HCT116 (cell line): ENCODE measurements at regions not wholly inside any gene's neighbourhood (a gene's known extent, or its start where the extent isn't known, plus 50 kb on each side); places are given as distances from the start of the nearest gene placed in this dataset.

Experiments
- ATAC-seq: fragments of 200-7000 bp; cut with Tn5 transposase; 2 replicates; pipeline ENCODE4 v1.9.1; 2020; ENCODE audit warnings: mild to moderate bottlenecking, moderate library complexity
- BruUV-seq: library from RNA; stranded (reverse); fragments of 400-500 nt; replicated peaks from 2 replicates; lab custom pipeline; 2021; lab: Mats Ljungman, UMichigan
- CTCF ChIA-PET: fragments of 300-600 bp; sonication (Branson Sonifier 250); formaldehyde crosslinking; loops from one replicate; lab custom pipeline; 2021; ENCODE audit warnings: antibody characterized with exemption; lab: Charles Lee
- POLR2A ChIA-PET: fragments of 300-600, 350-600 bp; sonication (Branson Sonifier 250); formaldehyde crosslinking; loops from one replicate; lab custom pipeline; 2021; ENCODE audit warnings: antibody characterized with exemption; lab: Charles Lee
- RAD21 ChIA-PET, 2 experiments: fragments of 300-600 bp; sonication (Branson Sonifier 250); formaldehyde crosslinking; loops; one replicate each; lab custom pipeline; 2023; ENCODE audit warnings: low total read pairs in 2 of 2; ENCODE audit not compliant: uncharacterized antibody in 2 of 2, unreplicated experiment in 2 of 2, low non-redundant PET in 1 of 2; lab: Charles Lee
- DNase-seq: peaks from one replicate; pipeline ENCODE4 v3.0.0-alpha.2; 2010; ENCODE audit warnings: low read depth, low spot score
- H2AFZ ChIP-seq: fragments of 200-600 bp; shearing (Covaris generic), sonication (generic); 2 replicates; pipeline ENCODE4 v1.6.1; 2017; ENCODE audit warnings: low read depth, mixed run types, mixed read lengths, antibody characterized with exemption, low read length; ENCODE audit not compliant: poor library complexity, severe bottlenecking
- H3K27ac ChIP-seq: 2 replicates; pipeline ENCODE4 v1.5.1; 2012; ENCODE audit warnings: low read depth, low read length
- H3K27me3 ChIP-seq: fragments of 200-600 bp; sonication (generic); 2 replicates; pipeline ENCODE4 v1.6.1; 2016; ENCODE audit warnings: mixed run types, low read length, mixed read lengths; ENCODE audit not compliant: insufficient read depth
- H3K36me3 ChIP-seq, 2 experiments: fragments of 200-500 bp in 1 of 2; fragments of 200-600 bp in 1 of 2; sonication (Bioruptor generic) in 1 of 2; sonication (generic) in 1 of 2; 2 replicates each; pipeline versions ENCODE4 v1.5.1 to v1.6.1; 2014 to 2016; ENCODE audit warnings: low read length in 2 of 2, inconsistent platforms in 1 of 2, mixed read lengths in 1 of 2, mixed run types in 1 of 2; ENCODE audit not compliant: insufficient read depth in 2 of 2, control insufficient read depth in 1 of 2
- H3K4me1 ChIP-seq, 2 experiments: fragments of 200-600 bp in 1 of 2; sonication (generic) in 1 of 2; 2 replicates each; pipeline versions ENCODE4 v1.5.1 to v1.6.1; 2012 to 2017; ENCODE audit warnings: low read length in 2 of 2, inconsistent platforms in 1 of 2, mild to moderate bottlenecking in 1 of 2, mixed read lengths in 1 of 2, mixed run types in 1 of 2, moderate library complexity in 1 of 2; ENCODE audit not compliant: insufficient read depth in 2 of 2, control insufficient read depth in 1 of 2
- H3K4me2 ChIP-seq: fragments of 200-600 bp; sonication (generic); 2 replicates; pipeline ENCODE4 v1.6.1; 2017; ENCODE audit warnings: mixed run types, low read length, mixed read lengths
- H3K4me3 ChIP-seq, 2 experiments: fragments of 200-600 bp in 1 of 2; sonication (generic) in 1 of 2; replicated peaks in 1 of 2; 2 replicates each; pipeline ENCODE4 v1.5.1; 2011 to 2016; ENCODE audit warnings: low read length in 2 of 2, control low read depth in 1 of 2, low read depth in 1 of 2, mild to moderate bottlenecking in 1 of 2, mixed read lengths in 1 of 2, mixed run types in 1 of 2
- H3K79me2 ChIP-seq: fragments of 200-600 bp; sonication (generic); 2 replicates; pipeline ENCODE4 v1.6.1; 2017; ENCODE audit warnings: mild to moderate bottlenecking, mixed run types, low read length, moderate library complexity, mixed read lengths; ENCODE audit not compliant: insufficient read depth
- H3K9ac ChIP-seq: fragments of 200-600 bp; sonication (generic); 2 replicates; pipeline ENCODE4 v1.6.1; 2016; ENCODE audit warnings: low read length, mixed read lengths
- H3K9me2 ChIP-seq: fragments of 200-600 bp; sonication (generic), shearing (Covaris generic); 2 replicates; pipeline ENCODE4 v1.6.1; 2017; ENCODE audit warnings: mixed run types, mild to moderate bottlenecking, moderate library complexity; ENCODE audit not compliant: insufficient read depth
- H3K9me3 ChIP-seq, 2 experiments: fragments of 200-500 bp in 1 of 2; fragments of 200-600 bp in 1 of 2; sonication (Bioruptor generic) in 1 of 2; sonication (generic) in 1 of 2; 2 replicates each; pipeline ENCODE4 v1.6.1; 2014 to 2017; ENCODE audit warnings: low read length in 2 of 2, mixed read lengths in 2 of 2, inconsistent platforms in 1 of 2, low read depth in 1 of 2, mild to moderate bottlenecking in 1 of 2, mixed run types in 1 of 2, moderate library complexity in 1 of 2; ENCODE audit not compliant: control insufficient read depth in 1 of 2, insufficient read depth in 1 of 2
- H4K20me1 ChIP-seq: fragments of 200-600 bp; sonication (generic), shearing (Covaris generic); 2 replicates; pipeline ENCODE4 v1.6.1; 2017; ENCODE audit warnings: mixed run types, mild to moderate bottlenecking, moderate library complexity; ENCODE audit not compliant: insufficient read depth
- CBX3 ChIP-seq: IDR thresholded peaks from 2 replicates; pipeline ENCODE4 v1.6.1; 2012; ENCODE audit warnings: low read depth
- CEBPB ChIP-seq: IDR thresholded peaks from 2 replicates; pipeline ENCODE4 v1.6.1; 2012; ENCODE audit warnings: low read depth
- EGR1 ChIP-seq: IDR thresholded peaks from 2 replicates; pipeline ENCODE4 v1.6.1; 2012; ENCODE audit warnings: low read depth
- ELF1 ChIP-seq: IDR thresholded peaks from 2 replicates; pipeline ENCODE4 v1.6.1; 2012; ENCODE audit warnings: low read depth, borderline replicate concordance
- EZH2 ChIP-seq: fragments of 200-600 bp; sonication (generic); IDR thresholded peaks from 2 replicates; pipeline ENCODE4 v1.6.1; 2017; ENCODE audit warnings: antibody characterized with exemption, mixed run types
- EZH2phosphoT487 ChIP-seq: fragments of 200-600 bp; IDR thresholded peaks from 2 replicates; pipeline ENCODE4 v1.6.1; 2018; ENCODE audit warnings: antibody characterized with exemption, borderline replicate concordance
- FOSL1 ChIP-seq: IDR thresholded peaks from 2 replicates; pipeline ENCODE4 v1.6.1; 2012; ENCODE audit warnings: low read depth
- JUND ChIP-seq: IDR thresholded peaks from 2 replicates; pipeline ENCODE4 v1.6.1; 2012
- POLR2AphosphoS5 ChIP-seq: IDR thresholded peaks from 2 replicates; pipeline ENCODE4 v1.6.1; 2011; ENCODE audit warnings: mild to moderate bottlenecking, low read depth, low read length, moderate library complexity
- RAD21 ChIP-seq: IDR thresholded peaks from 2 replicates; pipeline ENCODE4 v1.6.1; 2012; ENCODE audit warnings: low read depth, mild to moderate bottlenecking
- SIN3A ChIP-seq: IDR thresholded peaks from 2 replicates; pipeline ENCODE4 v1.6.1; 2012; ENCODE audit warnings: low read depth
- SRF ChIP-seq: IDR thresholded peaks from 2 replicates; pipeline ENCODE4 v1.6.1; 2012; ENCODE audit warnings: low read depth
- TCF7L2 ChIP-seq: IDR thresholded peaks from 2 replicates; pipeline ENCODE4 v1.7.0; 2011; ENCODE audit warnings: borderline replicate concordance, inconsistent platforms; ENCODE audit not compliant: insufficient read depth, insufficient read length; ENCODE audit errors: extremely low read depth
- YY1 ChIP-seq: IDR thresholded peaks from 2 replicates; pipeline ENCODE4 v1.6.1; 2011; ENCODE audit warnings: low read length, low read depth, moderate library complexity, mild to moderate bottlenecking; ENCODE audit not compliant: insufficient replicate concordance; ENCODE audit errors: extremely low read depth
- ZFX ChIP-seq: fragments of 450-650 bp; IDR thresholded peaks from 2 replicates; pipeline ENCODE4 v1.6.1; 2017
- ZNF274 ChIP-seq: fragments of 200-500 bp; sonication (Bioruptor generic); IDR thresholded peaks from 2 replicates; pipeline ENCODE4 v1.6.1; 2014; ENCODE audit warnings: mild to moderate bottlenecking, low read depth, low read length, inconsistent platforms
- intact Hi-C: fragments of 100-400 bp; cut with micrococcal nuclease; formaldehyde crosslinking; loops from 2 replicates; pipeline ENCODE4 v1.10.0; 2022
- TF ChIP-seq, protein P1 (sequence below), 3 experiments: fragments of 200-600 bp in 1 of 3; sonication (generic) in 1 of 3; IDR thresholded peaks in 2 of 3; conservative IDR thresholded peaks in 1 of 3; 2 replicates each; pipeline ENCODE4 v1.5.1; 2012 to 2017; ENCODE audit warnings: low read depth in 2 of 3, low read length in 2 of 3, antibody characterized with exemption in 1 of 3, borderline replicate concordance in 1 of 3, control low read depth in 1 of 3, mild to moderate bottlenecking in 1 of 3, mixed read lengths in 1 of 3, mixed run types in 1 of 3, moderate library complexity in 1 of 3; ENCODE audit not compliant: insufficient read depth in 1 of 3
- TF ChIP-seq, protein P2 (sequence below): IDR thresholded peaks from 2 replicates; pipeline ENCODE4 v1.6.1; 2012
- TF ChIP-seq, protein P3 (sequence below): IDR thresholded peaks from 2 replicates; pipeline ENCODE4 v1.6.1; 2011; ENCODE audit warnings: mild to moderate bottlenecking, low read length, moderate library complexity; ENCODE audit not compliant: insufficient replicate concordance; ENCODE audit errors: extremely low read depth
- TF ChIP-seq, protein P4 (sequence below): IDR thresholded peaks from 2 replicates; pipeline ENCODE4 v1.6.1; 2012; ENCODE audit warnings: low read depth

DNA sequence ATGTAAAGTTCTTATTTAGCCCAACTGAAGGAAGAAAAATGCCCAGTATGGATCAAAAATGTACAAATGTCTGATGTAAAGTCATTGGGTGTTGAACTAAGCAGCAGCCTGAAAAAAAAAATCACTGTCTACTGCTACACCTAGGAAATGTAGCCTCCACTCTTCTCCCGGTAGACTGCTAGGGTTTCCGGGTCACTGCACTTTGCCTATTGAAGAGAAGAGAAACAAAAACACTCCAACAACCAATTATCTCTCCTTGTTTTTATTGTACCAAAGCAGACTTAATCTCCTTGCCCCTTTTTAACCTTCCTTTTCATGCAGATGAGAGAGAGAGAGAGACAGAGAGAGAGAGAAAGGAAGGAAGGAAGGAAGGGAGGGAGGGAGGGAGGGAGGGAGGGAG is 140.2 kb upstream of the SETMAR start:
- POLR2A ChIA-PET = no interaction called here
- Histone ChIP-seq H3K9me3 (no peaks in the 10 kb centered on the region), H4K20me1 (no peaks in the 10 kb centered on the region), H3K27ac (no peak overlapping the region), H3K9me2 (no peaks in the 10 kb centered on the region), H3K4me3 (no peak overlapping the region), H3K36me3 (no peaks in the 10 kb centered on the region), H3K4me1 (no peaks in the 10 kb centered on the region), H2AFZ (no peak overlapping the region), H3K9ac (no peak overlapping the region), H3K27me3 (no peaks in the 10 kb centered on the region), H3K4me2 (no peak overlapping the region), H3K79me2 (no peaks in the 10 kb centered on the region)
- no TSS peak for BruUV-seq
- CTCF ChIA-PET = no interaction called here
- DNase-seq = no peak
- no peak for ATAC-seq
- intact Hi-C loops = no loop called here
- TF ChIP-seq, protein P1, sequence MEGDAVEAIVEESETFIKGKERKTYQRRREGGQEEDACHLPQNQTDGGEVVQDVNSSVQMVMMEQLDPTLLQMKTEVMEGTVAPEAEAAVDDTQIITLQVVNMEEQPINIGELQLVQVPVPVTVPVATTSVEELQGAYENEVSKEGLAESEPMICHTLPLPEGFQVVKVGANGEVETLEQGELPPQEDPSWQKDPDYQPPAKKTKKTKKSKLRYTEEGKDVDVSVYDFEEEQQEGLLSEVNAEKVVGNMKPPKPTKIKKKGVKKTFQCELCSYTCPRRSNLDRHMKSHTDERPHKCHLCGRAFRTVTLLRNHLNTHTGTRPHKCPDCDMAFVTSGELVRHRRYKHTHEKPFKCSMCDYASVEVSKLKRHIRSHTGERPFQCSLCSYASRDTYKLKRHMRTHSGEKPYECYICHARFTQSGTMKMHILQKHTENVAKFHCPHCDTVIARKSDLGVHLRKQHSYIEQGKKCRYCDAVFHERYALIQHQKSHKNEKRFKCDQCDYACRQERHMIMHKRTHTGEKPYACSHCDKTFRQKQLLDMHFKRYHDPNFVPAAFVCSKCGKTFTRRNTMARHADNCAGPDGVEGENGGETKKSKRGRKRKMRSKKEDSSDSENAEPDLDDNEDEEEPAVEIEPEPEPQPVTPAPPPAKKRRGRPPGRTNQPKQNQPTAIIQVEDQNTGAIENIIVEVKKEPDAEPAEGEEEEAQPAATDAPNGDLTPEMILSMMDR (IDR thresholded peaks at IDR 0.05 in 2 of 3, conservative IDR thresholded peaks at IDR 0.05 in 1 of 3; ENCODE audit: borderline replicate concordance in 1 of 3, insufficient read depth in 1 of 3, low read depth in 2 of 3, low read length in 2 of 3) = no peak
- TF ChIP-seq ELF1 (no peak), JUND (no peak), POLR2AphosphoS5 (no peak), TCF7L2 (no peak), EZH2 (no peak), ZFX (no peak), SRF (no peak), CBX3 (no peak), CEBPB (no peak), ZNF274 (no peak), YY1 (no peak), EGR1 (no peak), RAD21 (no peak), FOSL1 (no peak), EZH2phosphoT487 (no peak), SIN3A (no peak)
- TF ChIP-seq, protein P2, sequence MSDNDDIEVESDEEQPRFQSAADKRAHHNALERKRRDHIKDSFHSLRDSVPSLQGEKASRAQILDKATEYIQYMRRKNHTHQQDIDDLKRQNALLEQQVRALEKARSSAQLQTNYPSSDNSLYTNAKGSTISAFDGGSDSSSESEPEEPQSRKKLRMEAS = no peak
- TF ChIP-seq, protein P3, sequence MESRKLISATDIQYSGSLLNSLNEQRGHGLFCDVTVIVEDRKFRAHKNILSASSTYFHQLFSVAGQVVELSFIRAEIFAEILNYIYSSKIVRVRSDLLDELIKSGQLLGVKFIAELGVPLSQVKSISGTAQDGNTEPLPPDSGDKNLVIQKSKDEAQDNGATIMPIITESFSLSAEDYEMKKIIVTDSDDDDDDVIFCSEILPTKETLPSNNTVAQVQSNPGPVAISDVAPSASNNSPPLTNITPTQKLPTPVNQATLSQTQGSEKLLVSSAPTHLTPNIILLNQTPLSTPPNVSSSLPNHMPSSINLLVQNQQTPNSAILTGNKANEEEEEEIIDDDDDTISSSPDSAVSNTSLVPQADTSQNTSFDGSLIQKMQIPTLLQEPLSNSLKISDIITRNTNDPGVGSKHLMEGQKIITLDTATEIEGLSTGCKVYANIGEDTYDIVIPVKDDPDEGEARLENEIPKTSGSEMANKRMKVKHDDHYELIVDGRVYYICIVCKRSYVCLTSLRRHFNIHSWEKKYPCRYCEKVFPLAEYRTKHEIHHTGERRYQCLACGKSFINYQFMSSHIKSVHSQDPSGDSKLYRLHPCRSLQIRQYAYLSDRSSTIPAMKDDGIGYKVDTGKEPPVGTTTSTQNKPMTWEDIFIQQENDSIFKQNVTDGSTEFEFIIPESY = no peak
- TF ChIP-seq, protein P4, sequence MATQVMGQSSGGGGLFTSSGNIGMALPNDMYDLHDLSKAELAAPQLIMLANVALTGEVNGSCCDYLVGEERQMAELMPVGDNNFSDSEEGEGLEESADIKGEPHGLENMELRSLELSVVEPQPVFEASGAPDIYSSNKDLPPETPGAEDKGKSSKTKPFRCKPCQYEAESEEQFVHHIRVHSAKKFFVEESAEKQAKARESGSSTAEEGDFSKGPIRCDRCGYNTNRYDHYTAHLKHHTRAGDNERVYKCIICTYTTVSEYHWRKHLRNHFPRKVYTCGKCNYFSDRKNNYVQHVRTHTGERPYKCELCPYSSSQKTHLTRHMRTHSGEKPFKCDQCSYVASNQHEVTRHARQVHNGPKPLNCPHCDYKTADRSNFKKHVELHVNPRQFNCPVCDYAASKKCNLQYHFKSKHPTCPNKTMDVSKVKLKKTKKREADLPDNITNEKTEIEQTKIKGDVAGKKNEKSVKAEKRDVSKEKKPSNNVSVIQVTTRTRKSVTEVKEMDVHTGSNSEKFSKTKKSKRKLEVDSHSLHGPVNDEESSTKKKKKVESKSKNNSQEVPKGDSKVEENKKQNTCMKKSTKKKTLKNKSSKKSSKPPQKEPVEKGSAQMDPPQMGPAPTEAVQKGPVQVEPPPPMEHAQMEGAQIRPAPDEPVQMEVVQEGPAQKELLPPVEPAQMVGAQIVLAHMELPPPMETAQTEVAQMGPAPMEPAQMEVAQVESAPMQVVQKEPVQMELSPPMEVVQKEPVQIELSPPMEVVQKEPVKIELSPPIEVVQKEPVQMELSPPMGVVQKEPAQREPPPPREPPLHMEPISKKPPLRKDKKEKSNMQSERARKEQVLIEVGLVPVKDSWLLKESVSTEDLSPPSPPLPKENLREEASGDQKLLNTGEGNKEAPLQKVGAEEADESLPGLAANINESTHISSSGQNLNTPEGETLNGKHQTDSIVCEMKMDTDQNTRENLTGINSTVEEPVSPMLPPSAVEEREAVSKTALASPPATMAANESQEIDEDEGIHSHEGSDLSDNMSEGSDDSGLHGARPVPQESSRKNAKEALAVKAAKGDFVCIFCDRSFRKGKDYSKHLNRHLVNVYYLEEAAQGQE = no peak
- TF ChIP-seq, all 23 proteins: peak for 0
- RAD21 ChIA-PET = no interaction called here
